ENCODE measurements at regions not wholly inside any gene's neighbourhood (a gene's known extent, or its start where the extent isn't known, plus 50 kb on each side); places are given as distances from the start of the nearest gene placed in this dataset.

DNA sequence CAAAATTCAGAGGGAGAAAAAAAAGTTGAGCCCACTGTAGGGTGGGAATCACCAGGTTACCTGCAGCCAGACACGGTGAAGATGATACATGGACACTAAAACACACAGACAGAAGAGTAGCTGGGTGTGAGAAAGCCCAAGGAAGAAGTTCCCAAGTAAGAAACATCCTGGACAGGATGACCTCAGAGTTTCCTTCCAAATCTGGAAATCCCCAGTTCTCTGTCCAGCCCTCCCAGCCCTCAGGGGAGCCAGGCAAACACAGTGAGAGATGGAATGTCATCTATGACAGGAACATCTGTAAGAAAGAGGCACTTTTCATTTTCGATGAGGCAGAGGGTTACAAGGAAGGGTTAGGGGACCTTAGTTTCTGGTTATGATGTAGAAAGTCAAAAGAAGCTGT is 125.1 kb upstream of the LYZL1 start:
- DNase-seq (ENCODE audit: low read depth), result peak; percentile 87

DNA sequence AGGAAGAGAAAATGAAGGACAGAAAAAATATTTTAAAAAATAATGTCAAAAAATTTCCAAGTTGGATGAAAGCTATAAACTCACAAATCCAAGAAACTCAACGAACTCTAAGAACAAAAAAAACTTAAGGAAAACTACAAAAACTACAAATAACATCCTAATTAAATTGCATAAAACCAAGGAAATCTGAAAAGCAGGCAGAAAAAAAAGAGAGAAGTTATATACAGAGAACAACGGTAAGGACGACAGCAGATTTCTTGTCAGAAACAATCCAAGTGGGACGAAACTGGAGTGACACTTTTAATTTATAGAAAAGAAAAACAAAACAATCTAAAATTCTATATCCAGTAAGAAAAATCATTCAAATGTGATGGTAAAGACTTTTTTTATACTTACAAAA is 122.2 kb upstream of the LYZL1 start:
- no peak for DNase-seq (ENCODE audit: low read depth)

DNA sequence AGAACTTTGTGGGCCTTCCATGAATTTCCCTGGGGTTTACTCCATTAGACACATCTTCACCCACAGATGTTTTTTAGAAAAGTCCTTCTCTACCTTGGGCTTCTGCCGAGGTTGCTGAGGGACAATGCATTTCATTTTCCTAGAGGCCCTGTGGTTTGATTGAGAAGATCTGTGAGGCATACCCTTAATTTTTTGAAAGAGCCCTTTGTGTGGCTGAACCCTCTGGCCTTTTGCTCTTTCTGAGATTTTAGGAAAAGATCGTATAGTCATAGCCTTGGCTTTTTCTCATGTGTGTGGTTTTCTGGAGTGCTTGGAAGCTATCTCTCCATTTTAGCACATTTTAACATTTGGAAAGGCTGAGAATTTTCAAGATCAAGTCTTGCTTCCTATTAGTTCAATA is 119.8 kb upstream of the LYZL1 start:
- no peak for DNase-seq (ENCODE audit: low read depth)

DNA sequence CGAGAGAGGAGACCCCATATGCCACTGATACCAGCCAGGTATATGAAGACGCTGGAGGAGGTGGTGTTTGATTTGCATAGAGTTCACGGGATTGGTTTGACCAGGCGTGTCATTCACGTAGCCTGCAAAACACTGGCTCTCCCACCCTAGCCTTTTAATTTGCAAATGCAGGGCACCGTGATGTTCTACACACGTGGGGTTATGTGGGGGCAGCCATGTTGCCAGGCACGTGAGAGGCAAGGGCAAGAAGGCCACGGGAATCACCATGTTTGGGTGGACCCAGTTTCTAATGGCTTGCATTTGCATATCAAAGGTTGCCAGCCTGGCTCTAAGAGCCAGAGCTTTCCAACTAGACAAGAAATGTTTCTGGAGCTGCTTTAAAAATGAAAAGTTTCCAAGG is 117.2 kb upstream of the LYZL1 start:
- no peak for DNase-seq (ENCODE audit: low read depth)

DNA sequence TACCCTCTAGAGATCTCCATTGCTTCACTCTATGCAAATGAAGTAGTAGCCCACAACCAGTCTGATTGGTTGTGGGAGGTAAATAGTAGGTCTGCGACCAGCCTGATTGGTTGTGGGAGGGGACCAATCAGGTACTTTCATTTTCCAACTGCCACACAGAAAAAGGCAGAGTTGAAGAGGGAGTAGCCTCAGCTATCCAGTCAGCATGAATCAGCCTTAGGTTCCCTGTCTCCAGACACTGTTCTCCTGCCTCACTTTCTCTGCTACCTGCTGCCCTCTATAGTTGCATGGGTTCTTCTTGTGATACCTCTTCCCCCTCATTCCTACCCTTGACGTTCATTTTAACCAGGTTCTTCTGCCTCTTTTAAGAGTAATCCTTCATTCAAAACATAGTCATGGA is 114.5 kb upstream of the LYZL1 start:
- DNase-seq (ENCODE audit: low read depth), result no peak

DNA sequence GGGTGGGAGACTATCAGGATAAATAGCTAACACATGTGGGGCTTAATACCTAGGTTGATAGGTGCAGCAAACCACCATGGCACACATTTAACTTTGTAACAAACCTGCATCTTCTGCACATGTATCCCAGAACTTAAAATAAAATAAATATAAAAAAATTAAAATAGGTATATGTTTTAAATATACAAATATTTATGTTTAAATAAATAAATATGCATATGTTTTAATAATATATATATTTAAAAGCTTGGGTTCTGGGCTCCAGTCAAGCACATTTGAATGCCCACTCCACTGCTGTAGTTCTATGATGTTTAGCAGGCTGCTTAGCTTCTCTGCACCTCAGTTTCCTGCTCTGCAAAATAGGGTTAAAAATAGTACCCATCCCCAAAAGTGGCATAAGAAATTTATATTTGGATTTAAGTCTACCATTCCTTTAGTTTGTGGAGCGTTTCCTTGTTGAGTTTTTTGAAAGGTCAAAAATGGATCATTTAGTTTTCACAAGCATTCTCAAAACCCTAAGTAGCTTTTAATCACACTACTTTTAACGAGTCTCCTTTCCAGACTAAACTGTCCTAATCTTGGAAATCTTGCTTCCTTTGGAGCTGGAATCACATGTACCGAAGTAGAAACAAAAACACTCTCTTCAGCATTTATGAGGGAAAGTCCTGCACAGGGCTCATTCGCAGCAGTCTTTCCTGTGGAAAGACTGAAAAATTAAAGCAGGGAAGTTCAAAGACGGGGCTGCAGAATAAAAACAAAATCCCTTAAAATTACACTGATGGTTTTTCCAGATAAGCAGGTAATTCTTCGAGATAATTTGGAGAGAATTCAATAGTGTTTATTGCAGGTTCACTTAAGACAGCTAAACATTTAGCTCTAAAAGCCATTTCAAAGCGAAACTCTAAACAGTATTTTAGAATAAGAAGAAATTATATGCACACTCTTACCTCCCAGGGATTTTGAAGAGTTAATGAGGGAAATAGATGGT is 111.7 kb upstream of the LYZL1 start:
- DNase-seq (ENCODE audit: low read depth), result peak; percentile 57

DNA sequence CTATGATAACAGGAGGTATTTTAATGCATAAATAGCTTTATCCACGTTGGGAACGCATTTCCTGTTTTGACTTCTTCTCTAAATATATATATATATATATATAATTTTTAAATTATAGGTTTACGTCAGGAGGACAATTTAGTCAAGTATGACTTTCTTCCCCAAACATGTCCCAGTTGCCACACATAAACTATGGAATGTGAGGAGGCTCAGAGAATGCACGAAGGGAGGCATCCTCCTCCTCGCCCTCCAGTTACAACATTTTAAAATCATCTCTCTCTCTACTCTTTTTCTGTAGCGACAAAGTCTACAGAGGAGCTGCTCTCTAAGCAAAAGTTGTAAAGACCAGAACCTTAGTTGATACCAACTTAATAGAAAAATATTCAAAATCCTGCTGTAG is 106.9 kb upstream of the LYZL1 start:
- DNase-seq (ENCODE audit: low read depth), result peak; percentile 77

DNA sequence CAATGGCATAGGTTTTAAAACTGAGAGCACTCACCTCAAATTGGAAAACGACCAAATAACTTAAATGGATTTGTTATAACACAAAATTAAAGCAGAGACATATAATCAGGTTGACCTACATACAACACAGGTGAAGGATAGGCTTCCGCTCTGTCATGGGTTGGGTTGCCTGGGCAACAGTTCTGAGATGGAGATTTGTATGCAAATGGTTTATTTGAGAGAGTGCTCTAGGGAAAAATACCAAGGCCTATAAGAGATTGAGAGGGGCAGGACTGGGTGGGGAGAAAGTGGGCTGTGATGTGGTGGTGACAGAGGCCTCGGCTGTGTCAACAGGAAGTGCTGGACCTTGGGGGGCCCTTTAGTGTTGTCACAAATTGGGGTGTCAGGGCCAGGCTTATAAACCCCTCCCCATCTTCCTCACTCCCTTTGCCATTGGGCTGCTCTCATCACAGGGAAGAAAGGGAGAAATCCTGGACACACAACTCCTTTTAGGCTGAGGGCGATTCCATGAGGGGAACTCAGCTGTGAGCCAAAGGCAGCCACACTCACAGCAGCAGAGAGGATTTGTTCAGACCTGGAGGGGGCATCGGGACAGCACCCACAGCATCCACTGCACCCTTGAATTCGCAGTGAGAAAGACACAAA is 105.4 kb upstream of the LYZL1 start:
- DNase-seq (ENCODE audit: low read depth), result no peak

DNA sequence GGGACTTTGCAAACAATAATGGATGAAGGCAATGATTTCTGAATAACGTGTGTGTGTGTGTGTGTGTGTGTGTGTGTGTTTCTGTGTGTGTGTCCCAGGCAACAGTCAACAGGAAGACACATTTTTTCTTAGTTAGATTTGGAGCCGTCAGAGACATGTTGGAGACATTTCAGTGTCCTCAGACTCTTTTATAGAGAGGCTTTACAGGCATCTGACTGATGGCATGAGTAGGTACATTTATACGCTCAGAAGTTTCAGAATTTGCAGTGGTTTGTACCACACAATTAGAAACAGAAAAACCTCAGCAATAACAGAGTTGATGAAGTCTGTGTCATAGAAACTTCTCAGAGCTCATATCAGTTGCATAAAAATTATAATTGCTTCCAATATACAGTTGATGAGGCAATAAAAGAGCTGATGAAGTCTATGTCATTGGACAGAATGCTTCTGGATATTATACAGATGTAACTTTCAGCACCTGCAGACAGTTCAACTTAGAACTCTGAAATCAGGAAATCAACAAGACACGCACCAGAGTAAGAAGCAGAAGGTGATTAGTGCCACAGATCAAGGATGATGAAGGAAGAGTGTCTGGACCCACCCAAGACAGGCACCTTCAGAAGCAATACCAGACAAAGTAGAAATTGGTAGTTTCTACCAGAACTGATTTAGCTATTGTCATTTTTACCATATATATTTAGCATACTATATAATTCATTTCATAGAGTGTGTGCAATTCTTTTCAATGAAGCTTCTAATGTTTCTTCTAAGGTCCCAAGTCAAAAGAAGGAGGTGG is 104.5 kb upstream of the LYZL1 start:
- no peak for DNase-seq (ENCODE audit: low read depth)

DNA sequence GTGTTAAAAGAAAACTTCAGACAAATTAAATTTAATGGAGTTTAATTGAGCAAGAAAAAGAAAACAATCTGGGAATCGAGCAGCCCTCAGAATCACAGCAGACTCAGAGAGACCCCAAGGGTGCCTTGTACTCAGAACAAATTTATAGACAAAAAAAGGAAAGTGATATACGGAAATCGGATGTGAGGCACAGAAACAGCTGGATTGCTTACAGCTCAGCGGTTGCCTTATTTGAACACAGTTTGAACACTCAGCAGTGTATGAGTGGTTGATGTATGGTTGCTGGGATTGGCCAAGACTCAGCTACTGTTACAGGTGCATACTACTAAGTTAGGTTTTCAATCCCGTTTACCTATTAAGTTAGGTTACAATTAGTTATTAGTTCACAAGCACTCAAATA is 103.8 kb upstream of the LYZL1 start:
- DNase-seq (ENCODE audit: low read depth), result no peak

DNA sequence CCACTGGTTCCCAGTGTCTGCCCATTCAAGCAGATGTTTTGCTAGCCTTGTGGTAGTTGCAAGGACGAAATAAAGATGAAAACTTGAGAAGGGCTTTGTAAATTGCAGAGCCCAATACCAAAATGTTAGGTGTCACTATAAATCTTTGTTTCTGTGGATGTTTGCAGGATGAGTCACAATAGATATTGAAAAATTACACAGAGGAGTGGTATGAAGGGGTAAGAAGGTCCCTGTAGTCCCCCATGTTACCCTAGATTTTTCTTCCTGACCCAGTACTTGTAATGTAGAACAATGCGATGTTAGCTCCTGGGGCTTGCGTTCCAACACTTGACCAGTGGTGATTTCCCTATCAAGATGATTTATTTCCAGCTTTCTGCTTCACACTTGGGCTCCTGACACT is 102.6 kb upstream of the LYZL1 start:
- peak; percentile 29 for DNase-seq (ENCODE audit: low read depth)

DNA sequence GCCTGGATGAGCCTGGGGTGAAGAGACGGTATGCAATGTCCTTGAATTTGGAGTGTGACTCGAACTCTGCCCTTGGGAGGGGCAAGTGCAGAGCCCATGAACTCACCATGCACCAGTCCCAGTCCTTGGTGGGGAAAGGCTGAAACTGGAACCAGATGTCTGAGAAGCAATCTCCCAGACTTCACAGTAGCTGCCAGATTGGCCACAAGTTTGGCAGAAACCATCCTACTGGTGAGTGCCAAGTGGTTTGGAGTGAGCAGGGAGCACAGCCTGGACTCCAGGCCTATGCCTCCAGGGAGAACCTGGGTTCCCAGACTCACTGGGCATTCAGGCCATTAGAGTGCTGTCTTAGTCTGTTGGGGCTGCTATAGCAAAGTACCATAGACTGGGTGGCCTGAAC is 99.6 kb upstream of the LYZL1 start:
- peak; percentile 64 for DNase-seq (ENCODE audit: low read depth)

DNA sequence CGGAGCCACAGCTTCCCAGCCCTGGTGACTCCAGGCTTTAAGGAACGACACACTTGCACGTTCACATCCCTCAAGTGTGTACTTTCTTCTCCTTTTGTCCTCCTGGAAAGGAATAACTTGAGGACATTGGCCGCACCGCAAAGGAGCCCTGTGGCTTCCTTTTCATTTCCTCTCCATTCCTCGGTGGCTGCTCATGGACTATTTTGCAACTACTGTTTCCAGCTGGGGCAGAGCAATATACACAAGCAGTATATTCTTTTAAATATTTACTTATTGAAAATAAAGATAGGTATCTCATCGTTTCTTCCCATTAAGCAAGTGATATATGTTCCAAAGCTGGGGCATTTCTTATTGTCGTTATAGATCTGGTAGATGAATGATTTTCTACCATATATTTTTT is 97.2 kb upstream of the LYZL1 start:
- DNase-seq (ENCODE audit: low read depth), result peak; percentile 14

DNA sequence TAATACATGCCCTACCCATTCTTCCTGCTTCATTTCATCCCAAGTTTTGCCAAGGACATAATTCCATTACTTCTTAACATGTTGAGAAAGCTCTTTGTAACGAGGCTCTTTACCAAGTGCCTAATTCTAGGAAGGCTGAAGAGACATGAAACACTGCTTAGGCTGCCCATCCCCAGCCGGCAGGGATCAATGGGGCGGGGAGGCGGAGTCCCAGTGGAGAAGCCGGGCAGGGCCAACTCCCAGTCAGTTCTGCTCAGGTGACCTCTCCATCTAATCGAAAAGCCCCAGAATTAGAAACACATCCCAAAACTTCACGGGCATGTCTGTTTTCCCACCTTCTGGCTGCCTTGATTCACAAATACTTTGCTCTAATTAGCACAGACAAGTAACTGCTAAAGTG is 89.5 kb upstream of the LYZL1 start:
- DNase-seq (ENCODE audit: low read depth), result no peak

DNA sequence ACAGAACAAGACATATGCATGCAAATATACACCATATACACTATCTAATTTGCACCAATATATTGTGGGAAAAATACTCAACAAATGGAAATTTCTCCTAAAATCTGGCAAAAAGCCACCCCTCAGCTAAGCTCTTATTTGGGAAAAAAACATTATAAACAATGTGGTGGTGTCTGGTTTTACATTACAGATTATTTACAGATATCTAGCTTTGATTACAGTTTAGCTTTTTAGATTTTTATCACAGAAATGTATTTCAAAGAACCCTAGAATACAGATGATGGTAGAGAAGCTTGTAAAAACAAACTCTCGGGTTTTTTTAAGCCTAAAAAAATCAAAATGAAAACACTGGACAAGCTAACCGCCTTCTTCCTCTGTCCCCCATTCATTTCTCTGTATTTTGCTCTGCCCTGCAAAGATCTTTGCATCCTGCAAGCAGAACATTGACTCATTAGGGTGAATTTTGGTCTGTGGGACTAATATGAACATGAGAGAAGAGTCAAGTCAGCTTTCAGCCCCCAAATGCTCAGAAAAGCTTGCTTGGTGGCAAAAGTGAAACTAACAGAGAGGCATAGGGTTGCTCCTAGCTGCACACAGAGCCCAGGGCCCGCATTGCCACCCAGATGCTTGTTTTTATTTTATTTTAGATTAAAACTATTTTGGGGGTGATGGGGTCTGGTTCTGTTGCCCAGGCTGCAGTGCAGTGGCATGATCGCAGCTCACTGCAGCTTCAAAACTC is 88.8 kb upstream of the LYZL1 start:
- DNase-seq (ENCODE audit: low read depth), result peak; percentile 10

DNA sequence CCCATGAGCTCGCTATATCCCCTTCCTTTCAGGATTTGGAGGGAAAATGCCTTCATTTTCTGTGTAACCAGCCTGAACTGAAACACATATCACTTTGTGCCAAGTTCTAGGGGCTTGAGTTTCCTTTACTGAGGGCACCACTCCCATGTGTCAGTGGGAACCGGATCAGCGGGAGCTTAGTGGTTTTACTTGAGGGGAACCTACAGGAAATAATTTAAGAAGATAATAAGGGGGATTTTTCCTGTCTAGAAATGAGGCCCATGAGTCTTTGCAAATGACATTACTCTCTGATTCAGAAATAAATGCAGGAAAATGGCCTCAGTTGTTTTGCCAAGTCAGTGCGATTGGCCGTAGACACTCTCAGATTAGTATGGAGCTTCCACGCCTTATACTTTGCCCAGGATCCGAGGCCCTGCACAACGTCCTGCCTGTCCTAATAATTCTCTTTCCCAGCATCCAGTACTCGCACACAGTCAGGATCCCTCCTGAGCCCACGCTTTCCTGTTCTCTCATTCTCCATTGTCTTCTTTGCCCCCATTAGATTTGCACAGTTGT is 86.4 kb upstream of the LYZL1 start:
- DNase-seq (ENCODE audit: low read depth), result no peak

DNA sequence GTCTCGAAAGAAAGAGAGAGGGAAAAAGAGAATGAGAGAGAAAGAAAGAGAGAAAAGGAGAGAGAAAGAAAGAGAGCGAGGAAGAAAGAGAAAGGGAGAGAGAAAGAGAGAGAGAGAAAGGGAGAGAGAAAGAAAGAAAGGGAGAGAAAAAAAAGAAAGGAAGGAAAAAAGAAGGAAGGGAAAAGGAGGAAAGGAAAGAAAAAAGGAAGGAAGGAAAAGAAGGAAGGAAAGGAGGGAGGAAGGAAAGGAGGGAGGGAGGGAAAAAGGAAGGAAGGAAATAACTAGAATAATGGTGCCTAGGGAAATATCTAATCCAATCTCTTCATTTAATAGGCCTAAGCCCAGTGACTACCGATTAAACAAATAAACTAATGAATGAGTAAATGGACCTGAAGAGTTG is 85.4 kb upstream of the LYZL1 start:
- DNase-seq (ENCODE audit: low read depth), result no peak

DNA sequence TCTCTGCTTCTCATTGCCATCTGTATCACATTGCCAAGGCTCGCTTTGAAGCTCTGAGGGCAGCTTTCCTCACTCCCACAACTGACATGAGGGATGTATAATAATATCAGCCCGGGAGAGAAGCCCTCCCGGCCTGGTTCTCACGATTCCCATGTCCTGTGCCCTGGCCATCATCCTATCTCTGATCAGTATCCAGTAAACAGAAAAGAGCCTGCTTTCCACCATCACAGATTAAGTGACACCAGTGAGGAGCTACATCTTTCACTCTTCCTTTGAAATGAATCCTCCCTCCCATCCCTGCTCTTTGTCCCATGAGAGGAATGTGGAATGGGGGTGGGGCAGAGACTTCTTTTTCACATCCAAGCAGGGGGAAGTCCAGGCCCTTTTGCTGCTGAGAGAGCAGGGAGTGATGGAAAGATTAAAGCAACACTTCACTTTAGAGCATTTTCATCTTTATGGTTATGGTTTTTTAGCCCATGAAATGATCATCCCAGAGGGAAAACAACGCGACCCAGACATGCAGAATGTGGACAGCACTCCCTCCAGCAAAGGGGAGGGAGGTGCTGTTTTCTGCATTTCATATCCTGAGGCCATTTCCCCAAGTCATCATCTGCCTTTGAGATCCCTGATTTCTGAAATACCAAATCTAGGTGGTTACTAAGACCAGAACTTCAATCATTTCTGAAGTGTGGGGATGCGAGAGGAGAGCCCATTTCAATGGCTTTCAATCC is 84.6 kb upstream of the LYZL1 start:
- DNase-seq (ENCODE audit: low read depth), result peak; percentile 42

DNA sequence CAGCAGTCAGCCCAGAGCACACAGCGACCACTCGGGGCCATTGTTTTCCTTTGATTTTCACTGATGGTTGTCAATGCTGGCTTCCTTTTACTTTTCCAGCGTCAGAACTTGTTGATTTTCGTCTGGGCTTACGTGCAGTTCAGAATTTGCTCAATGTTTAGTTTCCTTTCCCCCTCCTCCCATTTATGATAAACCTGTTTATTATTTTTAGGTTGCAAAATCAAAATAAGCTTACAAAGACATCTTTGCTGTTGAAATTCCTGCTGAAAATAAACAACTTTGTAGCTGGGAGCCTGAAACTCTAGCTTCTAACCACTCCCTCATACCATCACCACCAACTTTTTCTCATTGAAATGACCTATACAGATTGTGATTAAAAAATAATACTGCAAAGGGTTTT is 83.1 kb upstream of the LYZL1 start:
- DNase-seq (ENCODE audit: low read depth), result no peak

DNA sequence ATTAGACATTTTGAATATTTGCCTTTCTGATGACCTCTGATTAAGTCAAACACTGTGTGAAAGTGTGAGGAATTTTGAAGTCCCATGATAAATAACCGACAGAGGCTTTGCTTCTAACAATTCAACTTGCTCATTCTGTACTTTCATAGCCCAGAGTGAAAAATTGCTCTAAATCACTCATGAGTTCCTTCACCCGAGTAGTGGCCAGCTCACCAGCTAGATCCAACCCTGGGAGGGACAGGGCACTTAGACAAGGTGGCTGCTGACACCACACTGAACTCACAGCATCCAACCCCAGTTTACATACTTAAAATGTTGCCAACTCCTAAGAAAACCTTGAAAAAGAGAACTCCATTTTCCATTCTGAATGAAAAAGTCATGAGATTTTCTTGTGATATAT is 80.0 kb upstream of the LYZL1 start:
- no peak for DNase-seq (ENCODE audit: low read depth)

DNA sequence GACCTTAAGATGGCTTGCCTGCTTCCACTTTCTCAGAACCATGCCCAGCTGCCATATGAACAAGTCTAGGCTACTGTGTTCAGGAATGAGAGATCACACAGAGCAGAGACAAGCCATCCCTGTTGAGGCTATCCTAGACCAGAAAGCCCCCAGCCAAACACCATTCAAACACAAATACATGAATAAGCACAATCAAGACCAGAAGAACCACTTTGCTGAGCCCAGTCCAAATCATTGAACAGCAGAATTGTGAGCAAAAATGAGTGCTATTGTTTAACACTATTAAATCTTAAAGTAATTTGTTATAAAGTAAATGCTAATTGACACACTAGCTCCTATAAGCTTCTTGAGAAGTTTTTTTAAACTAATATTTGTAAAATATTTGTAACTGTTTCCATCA is 79.0 kb upstream of the LYZL1 start:
- DNase-seq (ENCODE audit: low read depth), result no peak

Data from EH (cell line).